A549 (cell line): ENCODE measurements at regions not wholly inside any gene's neighbourhood (a gene's known extent, or its start where the extent isn't known, plus 50 kb on each side); places are given as distances from the start of the nearest gene placed in this dataset.

Experiments used
- ATAC-seq, 2 experiments: fragments of 200-7000 bp in 1 of 2; fragments of >200 bp in 1 of 2; cut with Nextera tagmentation in 1 of 2; cut with Tn5 transposase in 1 of 2; 3 replicates each; pipeline versions ENCODE4 v1.8.0 to v1.9.1; 2018 to 2020; ENCODE audit warnings: mild to moderate bottlenecking in 1 of 2, moderate library complexity in 1 of 2
- CTCF ChIA-PET: fragments of 300-600 bp; sonication (Branson Sonifier 250); formaldehyde crosslinking; extraction: SDS; loops from one replicate; lab custom pipeline; 2021; ENCODE audit warnings: antibody characterized with exemption, inconsistent platforms; lab: Yijun Ruan, JAX
- POLR2A ChIA-PET: fragments of 350-600 bp; formaldehyde crosslinking; extraction: SDS; loops from one replicate; lab custom pipeline; 2021; ENCODE audit warnings: antibody characterized with exemption, inconsistent platforms; lab: Yijun Ruan, JAX
- DNase-seq, 2 experiments: peaks; one replicate each; pipeline versions ENCODE4 v3.0.0 to v3.0.0-alpha.2; 2011 to 2016; ENCODE audit warnings: low read depth in 1 of 2, low spot score in 1 of 2
- FAIRE-seq: peaks from 2 replicates; lab custom pipeline; 2011; peaks lifted over from hg19 to GRCh38; lab: Jason Lieb, UNC
- H3K27ac ChIP-seq, 2 experiments: fragments of >200 bp; sonication (Bioruptor Twin); formaldehyde crosslinking; 3 replicates each; pipeline ENCODE4 v1.5.1; 2016 to 2017
- H3K4me1 ChIP-seq: fragments of >200 bp; sonication (Bioruptor Twin); formaldehyde crosslinking; 3 replicates; pipeline ENCODE4 v1.6.1; 2016
- H3K4me2 ChIP-seq: fragments of >200 bp; sonication (Bioruptor Twin); formaldehyde crosslinking; 3 replicates; pipeline ENCODE4 v1.6.1; 2016
- H3K4me3 ChIP-seq: fragments of >200 bp; sonication (Bioruptor Twin); formaldehyde crosslinking; 3 replicates; pipeline ENCODE4 v1.5.1; 2016
- H3K9me3 ChIP-seq: fragments of >200 bp; sonication (Bioruptor Twin); formaldehyde crosslinking; 3 replicates; pipeline ENCODE4 v1.6.1; 2016
- BHLHE40 ChIP-seq: IDR thresholded peaks from 2 replicates; pipeline ENCODE4 v1.6.1; 2012; ENCODE audit warnings: low read depth, low read length, inconsistent platforms
- CEBPB ChIP-seq, 2 experiments: fragments of >200 bp in 1 of 2; sonication (Bioruptor Twin) in 1 of 2; formaldehyde crosslinking in 1 of 2; IDR thresholded peaks; 2 replicates each; pipeline ENCODE4 v1.6.1; 2012 to 2016
- CHD2 ChIP-seq: fragments of 150-350 bp; IDR thresholded peaks from 2 replicates; pipeline ENCODE4 v1.6.1; 2014; ENCODE audit warnings: low read length; ENCODE audit not compliant: partially characterized antibody
- EHF ChIP-seq: fragments of 250-450 bp; sonication (Bioruptor Pico); IDR thresholded peaks from 2 replicates; pipeline ENCODE4 v1.5.0; 2020; ENCODE audit warnings: mild to moderate bottlenecking
- HDAC2 ChIP-seq: fragments of 200-600 bp; sonication (generic); IDR thresholded peaks from 2 replicates; pipeline ENCODE4 v1.6.1; 2016
- HEYL ChIP-seq: fragments of 250-450 bp; sonication (Bioruptor Pico); IDR thresholded peaks from 2 replicates; pipeline ENCODE4 v1.8.0; 2021; ENCODE audit warnings: mild to moderate bottlenecking, moderate library complexity
- JUNB ChIP-seq: fragments of >200 bp; sonication (Bioruptor Twin); formaldehyde crosslinking; IDR thresholded peaks from 2 replicates; pipeline ENCODE4 v1.6.1; 2016
- MAFK ChIP-seq: fragments of 450-650 bp; IDR thresholded peaks from 2 replicates; pipeline ENCODE4 v1.6.1; 2014; ENCODE audit not compliant: partially characterized antibody
- MAX ChIP-seq: IDR thresholded peaks from 2 replicates; pipeline ENCODE4 v1.6.1; 2012
- MAZ ChIP-seq: fragments of 150-350 bp; IDR thresholded peaks from 2 replicates; pipeline ENCODE4 v1.6.1; 2014; ENCODE audit warnings: antibody characterized with exemption, low read depth, low read length, borderline replicate concordance
- POLR2A ChIP-seq: IDR thresholded peaks from 2 replicates; pipeline ENCODE4 v1.6.1; 2012; ENCODE audit warnings: mild to moderate bottlenecking, low read length
- POLR2AphosphoS2 ChIP-seq: conservative IDR thresholded peaks from 2 replicates; pipeline ENCODE4 v1.6.1; 2012; ENCODE audit warnings: low read length, improper control_type of control experiment, inconsistent platforms
- RCOR1 ChIP-seq: fragments of 150-350 bp; IDR thresholded peaks from 2 replicates; pipeline ENCODE4 v1.6.1; 2014; ENCODE audit warnings: antibody characterized with exemption, low read length, low read depth
- RFX5 ChIP-seq: fragments of 450-650 bp; IDR thresholded peaks from 2 replicates; pipeline ENCODE4 v1.7.1; 2014; ENCODE audit warnings: antibody characterized with exemption, mild to moderate bottlenecking, moderate library complexity
- SREBF2 ChIP-seq: fragments of 450-650 bp; IDR thresholded peaks from 2 replicates; pipeline ENCODE4 v1.6.1; 2014; ENCODE audit warnings: mild to moderate bottlenecking, moderate library complexity
- TP53 ChIP-seq: fragments of 250-450 bp; sonication (Bioruptor Pico); IDR thresholded peaks from 2 replicates; pipeline ENCODE4 v1.5.0; 2021; ENCODE audit warnings: mild to moderate bottlenecking, moderate library complexity
- ZSCAN20 ChIP-seq: fragments of 250-450 bp; sonication (Bioruptor Pico); IDR thresholded peaks from 2 replicates; pipeline ENCODE4 v1.8.0; 2022; ENCODE audit warnings: mild to moderate bottlenecking, moderate library complexity
- whole genome bisulfite sequencing: methylation state at CpG from one replicate; pipeline ENCODE4 v1.1.6; 2017; ENCODE audit errors: missing lambda C conversion rate; 5-methylcytosine and 5-hydroxymethylcytosine counted together
- TF ChIP-seq, protein P1 (sequence below): fragments of 450-650 bp; IDR thresholded peaks from 2 replicates; pipeline ENCODE4 v1.6.1; 2014; ENCODE audit warnings: antibody characterized with exemption
- TF ChIP-seq, protein P2 (sequence below): fragments of 200-600 bp; sonication (generic); IDR thresholded peaks from 2 replicates; pipeline ENCODE4 v1.6.1; 2016; ENCODE audit warnings: antibody characterized with exemption, mild to moderate bottlenecking, moderate library complexity
- TF ChIP-seq, protein P3 (sequence below): fragments of 250-450 bp; sonication (Bioruptor Pico); IDR thresholded peaks from 2 replicates; pipeline ENCODE4 v1.5.0; 2021; ENCODE audit warnings: mild to moderate bottlenecking, moderate library complexity, borderline replicate concordance

DNA sequence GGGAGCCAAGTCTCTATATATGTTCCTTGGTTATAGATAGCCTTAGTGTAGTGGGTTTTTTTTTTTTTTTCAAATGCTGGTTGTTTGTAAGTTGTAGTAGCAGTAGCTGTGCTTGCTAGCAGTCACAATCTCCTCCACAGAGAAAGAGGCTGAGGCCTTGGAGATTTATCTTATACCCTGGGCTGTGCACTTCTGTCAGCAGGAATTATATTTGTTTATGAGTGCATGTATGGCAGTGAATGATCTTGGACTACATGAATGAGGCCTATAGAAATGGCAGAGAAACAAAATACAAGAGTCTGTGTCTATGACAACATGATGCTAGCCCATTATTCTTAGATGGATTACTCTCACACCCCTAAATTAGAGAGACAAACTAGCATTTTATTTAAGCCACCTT is 1674.2 kb upstream of the ADGRL3 start (continued):
- TF ChIP-seq HDAC2 (no peak), MAZ (no peak)
- TF ChIP-seq, protein P1, sequence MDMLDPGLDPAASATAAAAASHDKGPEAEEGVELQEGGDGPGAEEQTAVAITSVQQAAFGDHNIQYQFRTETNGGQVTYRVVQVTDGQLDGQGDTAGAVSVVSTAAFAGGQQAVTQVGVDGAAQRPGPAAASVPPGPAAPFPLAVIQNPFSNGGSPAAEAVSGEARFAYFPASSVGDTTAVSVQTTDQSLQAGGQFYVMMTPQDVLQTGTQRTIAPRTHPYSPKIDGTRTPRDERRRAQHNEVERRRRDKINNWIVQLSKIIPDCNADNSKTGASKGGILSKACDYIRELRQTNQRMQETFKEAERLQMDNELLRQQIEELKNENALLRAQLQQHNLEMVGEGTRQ: no peak

DNA sequence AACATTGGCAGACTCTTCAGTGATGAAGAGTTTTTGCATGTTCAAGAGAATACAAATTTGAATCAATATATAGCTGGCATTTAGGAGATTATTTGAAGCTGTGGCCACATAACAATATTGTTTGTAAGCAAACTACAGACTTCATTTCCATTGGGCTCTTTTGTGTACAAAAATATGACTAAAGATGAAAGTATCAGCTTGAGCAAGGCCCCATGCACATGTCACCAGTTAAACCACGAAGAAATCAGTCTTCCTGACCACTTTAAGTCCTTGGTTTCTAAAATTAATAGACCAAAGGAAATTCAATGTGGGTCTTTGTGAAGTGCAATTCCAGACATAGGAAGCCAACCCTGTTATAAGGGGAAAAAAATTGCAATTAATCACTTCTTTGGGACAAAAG is 1664.6 kb upstream of the ADGRL3 start:
- H3K27ac ChIP-seq: no peak overlapping the region
- no peak overlapping the region for H3K4me3 ChIP-seq
- ChIA-PET POLR2A (no interaction called here), CTCF (no interaction called here)
- FAIRE-seq (no peak), DNase-seq (no peak), ATAC-seq (no peak)
- TF ChIP-seq EHF (CRISPR knock-in tag): no peak
- TF ChIP-seq, protein P2, sequence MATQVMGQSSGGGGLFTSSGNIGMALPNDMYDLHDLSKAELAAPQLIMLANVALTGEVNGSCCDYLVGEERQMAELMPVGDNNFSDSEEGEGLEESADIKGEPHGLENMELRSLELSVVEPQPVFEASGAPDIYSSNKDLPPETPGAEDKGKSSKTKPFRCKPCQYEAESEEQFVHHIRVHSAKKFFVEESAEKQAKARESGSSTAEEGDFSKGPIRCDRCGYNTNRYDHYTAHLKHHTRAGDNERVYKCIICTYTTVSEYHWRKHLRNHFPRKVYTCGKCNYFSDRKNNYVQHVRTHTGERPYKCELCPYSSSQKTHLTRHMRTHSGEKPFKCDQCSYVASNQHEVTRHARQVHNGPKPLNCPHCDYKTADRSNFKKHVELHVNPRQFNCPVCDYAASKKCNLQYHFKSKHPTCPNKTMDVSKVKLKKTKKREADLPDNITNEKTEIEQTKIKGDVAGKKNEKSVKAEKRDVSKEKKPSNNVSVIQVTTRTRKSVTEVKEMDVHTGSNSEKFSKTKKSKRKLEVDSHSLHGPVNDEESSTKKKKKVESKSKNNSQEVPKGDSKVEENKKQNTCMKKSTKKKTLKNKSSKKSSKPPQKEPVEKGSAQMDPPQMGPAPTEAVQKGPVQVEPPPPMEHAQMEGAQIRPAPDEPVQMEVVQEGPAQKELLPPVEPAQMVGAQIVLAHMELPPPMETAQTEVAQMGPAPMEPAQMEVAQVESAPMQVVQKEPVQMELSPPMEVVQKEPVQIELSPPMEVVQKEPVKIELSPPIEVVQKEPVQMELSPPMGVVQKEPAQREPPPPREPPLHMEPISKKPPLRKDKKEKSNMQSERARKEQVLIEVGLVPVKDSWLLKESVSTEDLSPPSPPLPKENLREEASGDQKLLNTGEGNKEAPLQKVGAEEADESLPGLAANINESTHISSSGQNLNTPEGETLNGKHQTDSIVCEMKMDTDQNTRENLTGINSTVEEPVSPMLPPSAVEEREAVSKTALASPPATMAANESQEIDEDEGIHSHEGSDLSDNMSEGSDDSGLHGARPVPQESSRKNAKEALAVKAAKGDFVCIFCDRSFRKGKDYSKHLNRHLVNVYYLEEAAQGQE: no peak
- no peak for TF ChIP-seq HEYL (CRISPR knock-in tag)
- TF ChIP-seq CHD2: no peak
- TF ChIP-seq POLR2A: no peak
- no peak for TF ChIP-seq RFX5
- TF ChIP-seq MAFK: no peak
- TF ChIP-seq MAZ: no peak
- H3K9me3 ChIP-seq: no peaks in the 10 kb centered on the region
- WGBS: 7% methylated on average over 1 of the region's 1 CpG
- peaks cover 2% of the 10 kb centered on the region; the same call in 1 of the 3 replicates for H3K4me1 ChIP-seq
- no peak overlapping the region for H3K4me2 ChIP-seq

DNA sequence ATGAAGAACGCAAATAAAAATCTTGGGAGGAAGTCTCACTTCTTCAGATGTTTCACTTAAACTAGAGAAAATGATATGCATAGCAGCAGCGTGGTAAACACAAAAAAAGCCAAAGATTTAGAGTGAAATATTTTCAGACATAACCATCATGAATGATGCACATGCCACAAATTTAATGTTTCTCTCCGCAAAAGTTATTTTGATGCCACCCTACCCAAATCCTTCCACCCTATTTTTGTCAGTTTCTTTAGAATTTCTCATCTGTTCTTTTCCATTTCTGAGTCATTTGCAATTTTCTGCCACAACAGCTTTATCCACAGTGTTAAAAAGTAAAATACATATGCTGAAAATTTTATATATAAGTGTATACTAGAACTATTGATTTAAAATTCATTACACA is 1663.7 kb upstream of the ADGRL3 start:
- ATAC-seq: no peak
- TF ChIP-seq SREBF2 (no peak), POLR2AphosphoS2 (no peak), BHLHE40 (no peak), CEBPB (IDR thresholded peaks at IDR 0.05) (no peak), JUNB (no peak), RCOR1 (no peak), MAX (no peak), POLR2A (no peak), ZSCAN20 (no peak), TP53 (no peak)
- TF ChIP-seq, protein P3, sequence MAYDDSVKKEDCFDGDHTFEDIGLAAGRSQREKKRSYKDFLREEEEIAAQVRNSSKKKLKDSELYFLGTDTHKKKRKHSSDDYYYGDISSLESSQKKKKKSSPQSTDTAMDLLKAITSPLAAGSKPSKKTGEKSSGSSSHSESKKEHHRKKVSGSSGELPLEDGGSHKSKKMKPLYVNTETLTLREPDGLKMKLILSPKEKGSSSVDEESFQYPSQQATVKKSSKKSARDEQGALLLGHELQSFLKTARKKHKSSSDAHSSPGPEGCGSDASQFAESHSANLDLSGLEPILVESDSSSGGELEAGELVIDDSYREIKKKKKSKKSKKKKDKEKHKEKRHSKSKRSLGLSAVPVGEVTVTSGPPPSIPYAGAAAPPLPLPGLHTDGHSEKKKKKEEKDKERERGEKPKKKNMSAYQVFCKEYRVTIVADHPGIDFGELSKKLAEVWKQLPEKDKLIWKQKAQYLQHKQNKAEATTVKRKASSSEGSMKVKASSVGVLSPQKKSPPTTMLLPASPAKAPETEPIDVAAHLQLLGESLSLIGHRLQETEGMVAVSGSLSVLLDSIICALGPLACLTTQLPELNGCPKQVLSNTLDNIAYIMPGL (CRISPR knock-in tag): no peak
- TF ChIP-seq, all 56 proteins: peak for 0
- POLR2A ChIA-PET: no interaction called here
- Histone ChIP-seq H3K4me1 (peaks cover 4% of the 10 kb centered on the region; the same call in 1 of the 3 replicates), H3K27ac (no peak overlapping the region), H3K4me2 (no peak overlapping the region), H3K4me3 (no peak overlapping the region), H3K9me3 (no peaks in the 10 kb centered on the region)
- 64% methylated on average over 3 of the region's 3 CpGs for WGBS
- CTCF ChIA-PET: no interaction called here
- FAIRE-seq (no peak), DNase-seq (no peak)
